K562 (cell line): ENCODE measurements at regions not wholly inside any gene's neighbourhood (a gene's known extent, or its start where the extent isn't known, plus 50 kb on each side); places are given as distances from the start of the nearest gene placed in this dataset.

Source experiments
- ATAC-seq: fragments of 200-7000 bp; cut with Tn5 transposase; 3 replicates; pipeline ENCODE4 v1.9.1; 2020; ENCODE audit warnings: moderate library complexity
- BruUV-seq: library from RNA; stranded (reverse); fragments of 400-500 nt; replicated peaks from 2 replicates; lab custom pipeline; 2021; lab: Mats Ljungman, UMichigan
- CTCF ChIA-PET: fragments of 300-600 bp; formaldehyde crosslinking; extraction: SDS; loops from one replicate; lab custom pipeline; 2021; ENCODE audit warnings: low intra/inter-chr PET ratio; lab: Yijun Ruan, JAX
- POLR2A ChIA-PET: fragments of 300-600, 350-650 bp; sonication (Branson Sonifier 250); formaldehyde crosslinking; extraction: SDS; loops from one replicate; lab custom pipeline; 2021; ENCODE audit warnings: antibody characterized with exemption, inconsistent platforms; lab: Yijun Ruan, JAX
- DNase-seq, 4 experiments: peaks; one replicate each; pipeline versions ENCODE4 v3.0.0 to v3.0.0-alpha.2; 2011 to 2018; ENCODE audit warnings: low spot score in 3 of 4, mixed read lengths in 3 of 4; ENCODE audit errors: extremely low read depth in 1 of 4
- FAIRE-seq: peaks from 2 replicates; lab custom pipeline; 2011; peaks lifted over from hg19 to GRCh38; lab: Jason Lieb, UNC
- H2AFZ ChIP-seq: 2 replicates; pipeline ENCODE4 v1.6.0; 2011; ENCODE audit warnings: low read depth, low read length, control low read depth, inconsistent platforms
- H3K27ac ChIP-seq: fragments of 200-600 bp; 3 replicates; pipeline ENCODE4 v1.8.0; 2011; ENCODE audit warnings: low read depth, mild to moderate bottlenecking, control low read depth, inconsistent platforms, low read length, moderate library complexity, mixed read lengths; ENCODE audit errors: extremely low read depth
- H3K27me3 ChIP-seq, 2 experiments: fragments of 300-600 bp in 1 of 2; 2 replicates in 1 of 2; 3 replicates in 1 of 2; pipeline versions ENCODE4 v1.6.0 to v1.8.0; 2011; ENCODE audit warnings: inconsistent platforms in 2 of 2, low read length in 2 of 2, mild to moderate bottlenecking in 1 of 2, mixed read lengths in 1 of 2, moderate library complexity in 1 of 2; ENCODE audit not compliant: control insufficient read depth in 2 of 2, insufficient read depth in 2 of 2
- H3K36me3 ChIP-seq: fragments of 300-600 bp; 3 replicates; pipeline ENCODE4 v1.8.0; 2011; ENCODE audit warnings: mild to moderate bottlenecking, low read length, inconsistent platforms; ENCODE audit not compliant: control insufficient read depth, insufficient read depth
- H3K4me1 ChIP-seq, 2 experiments: fragments of 200-600 bp in 1 of 2; replicated peaks in 1 of 2; 2 replicates in 1 of 2; 3 replicates in 1 of 2; pipeline versions ENCODE4 v1.5.1 to v1.8.0; 2011; ENCODE audit warnings: inconsistent platforms in 2 of 2, low read length in 2 of 2, mild to moderate bottlenecking in 1 of 2, mixed read lengths in 1 of 2, moderate library complexity in 1 of 2; ENCODE audit not compliant: control insufficient read depth in 2 of 2, insufficient read depth in 2 of 2
- H3K4me2 ChIP-seq: 2 replicates; pipeline ENCODE4 v1.6.1; 2011; ENCODE audit warnings: low read length, control low read depth, inconsistent platforms, mixed read lengths; ENCODE audit not compliant: insufficient read depth
- H3K4me3 ChIP-seq: fragments of 200-600 bp; sonication (generic), shearing (Covaris generic); 2 replicates; pipeline ENCODE4 v1.5.1; 2016; ENCODE audit warnings: control low read depth, inconsistent platforms
- H3K79me2 ChIP-seq: fragments of 200-600 bp; 3 replicates; pipeline ENCODE4 v1.8.0; 2011; ENCODE audit warnings: low read length, inconsistent platforms; ENCODE audit not compliant: control insufficient read depth, insufficient read depth
- H3K9ac ChIP-seq, 2 experiments: 2 replicates each; pipeline versions ENCODE4 v1.6.0 to v1.6.1; 2011; ENCODE audit warnings: low read depth in 2 of 2, low read length in 2 of 2, control low read depth in 1 of 2, inconsistent platforms in 1 of 2, mild to moderate bottlenecking in 1 of 2, mixed read lengths in 1 of 2; ENCODE audit not compliant: insufficient read depth in 1 of 2
- H3K9me1 ChIP-seq: one replicate; pipeline ENCODE4 v1.6.0; 2011; ENCODE audit warnings: inconsistent platforms, mild to moderate bottlenecking, low read length, moderate library complexity; ENCODE audit not compliant: control insufficient read depth, insufficient read depth
- H3K9me3 ChIP-seq: replicated peaks from 2 replicates; pipeline ENCODE4 v1.5.1; 2011; ENCODE audit warnings: low read depth, low read length, inconsistent platforms; ENCODE audit not compliant: control insufficient read depth, insufficient read depth
- H4K20me1 ChIP-seq: replicated peaks from 2 replicates; pipeline ENCODE4 v1.6.1; 2011; ENCODE audit warnings: low read length, inconsistent platforms, mixed read lengths; ENCODE audit not compliant: control insufficient read depth, insufficient read depth
- IRF9 ChIP-seq: fragments of 450-650 bp; IDR thresholded peaks from 2 replicates; pipeline ENCODE4 v1.6.1; 2016; ENCODE audit warnings: missing biosample characterization, missing genetic modification characterization
- NCOR1 ChIP-seq: fragments of 450-650 bp; IDR thresholded peaks from 2 replicates; pipeline ENCODE4 v1.6.1; 2016; ENCODE audit warnings: mild to moderate bottlenecking, moderate library complexity
- PTRF ChIP-seq: fragments of 450-650 bp; IDR thresholded peaks from 2 replicates; pipeline ENCODE4 v1.6.1; 2016; ENCODE audit warnings: mild to moderate bottlenecking, missing genetic modification characterization, missing compliant biosample characterization
- RBM17 ChIP-seq: fragments of 200-400 bp; formaldehyde crosslinking; IDR thresholded peaks from 2 replicates; pipeline ENCODE4 v1.6.1; 2017; ENCODE audit warnings: low read depth, mild to moderate bottlenecking, low read length, borderline replicate concordance
- RFX1 ChIP-seq: fragments of 450-650 bp; IDR thresholded peaks from 2 replicates; pipeline ENCODE4 v1.6.1; 2016; ENCODE audit warnings: mild to moderate bottlenecking, moderate library complexity
- TAF15 ChIP-seq: fragments of 200-400 bp; formaldehyde crosslinking; IDR thresholded peaks from 2 replicates; pipeline ENCODE4 v1.6.1; 2017; ENCODE audit warnings: mild to moderate bottlenecking, low read depth, low read length, moderate library complexity
- ZNF561 ChIP-seq: fragments of 450-650 bp; formaldehyde crosslinking; conservative IDR thresholded peaks from 2 replicates; pipeline ENCODE4 v1.4.0; 2020; ENCODE audit warnings: mild to moderate bottlenecking, moderate library complexity
- ZNF699 ChIP-seq: fragments of 250-450 bp; sonication (Bioruptor Pico); IDR thresholded peaks from 2 replicates; pipeline ENCODE4 v1.8.0; 2021; ENCODE audit warnings: mild to moderate bottlenecking, moderate library complexity; ENCODE audit not compliant: insufficient replicate concordance
- WGBS: fragments of 100-300 bp; shearing (Covaris generic); methylation state at CpG from one replicate; pipeline ENCODE4 v1.1.6; 2016; ENCODE audit warnings: low coverage, mixed read lengths; ENCODE audit not compliant: insufficient coverage; ENCODE audit errors: missing lambda C conversion rate; 5-methylcytosine and 5-hydroxymethylcytosine counted together
- in situ Hi-C: fragments of 300-500 bp; cut with MboI; formaldehyde crosslinking; loops from 4 replicates; pipeline ENCODE4 v1.15.0; 2018; ENCODE audit warnings: inconsistent platforms, mixed read lengths
- intact Hi-C: fragments of 100-400 bp; cut with micrococcal nuclease; formaldehyde crosslinking; loops from 2 replicates; pipeline ENCODE4 v1.14.2; 2022

GRCh38 chrX:127259742-127260141, 440.2 kb downstream of the PRR32 start (continued):
- no peak for TF ChIP-seq IRF9 (tag)

GRCh38 chrX:127276326-127276725, 456.8 kb downstream of the PRR32 start:
- H4K20me1 ChIP-seq = no peaks in the 10 kb centered on the region
- FAIRE-seq (no peak), ATAC-seq (no peak), DNase-seq (no peak)
- no peak overlapping the region for H3K4me2 ChIP-seq
- H3K9me1 ChIP-seq = no peaks in the 10 kb centered on the region
- H2AFZ ChIP-seq = no peak overlapping the region
- no peaks in the 10 kb centered on the region for H3K9me3 ChIP-seq
- BruUV-seq = no TSS peak
- ChIA-PET POLR2A (no interaction called here), CTCF (no interaction called here)
- H3K79me2 ChIP-seq = no peaks in the 10 kb centered on the region
- WGBS = 5% methylated on average over 2 of the region's 2 CpGs
- H3K36me3 ChIP-seq = no peaks in the 10 kb centered on the region
- no peak overlapping the region for H3K4me3 ChIP-seq
- no peaks in the 10 kb centered on the region for H3K4me1 ChIP-seq
- intact Hi-C loops = no loop called here
- H3K27me3 ChIP-seq = no peaks in the 10 kb centered on the region
- TF ChIP-seq TAF15 (no peak), RFX1 (peak; percentile 56), PTRF (tag) (no peak), ZNF561 (CRISPR knock-in tag) (no peak), ZNF699 (CRISPR knock-in tag) (no peak), NCOR1 (no peak), RBM17 (no peak)
- in situ Hi-C loops = no loop called here
- H3K9ac ChIP-seq = no peak overlapping the region
- no peak overlapping the region for H3K27ac ChIP-seq
